AG04450 (cell line): ENCODE measurements at regions not wholly inside any gene's neighbourhood (a gene's known extent, or its start where the extent isn't known, plus 50 kb on each side); places are given as distances from the start of the nearest gene placed in this dataset.

Source experiments
- CTCF ChIA-PET: fragments of 300-600, 350-600 bp; formaldehyde crosslinking; extraction: SDS; loops from one replicate; lab custom pipeline; 2022; ENCODE audit warnings: antibody characterized with exemption, inconsistent platforms; lab: Charles Lee
- POLR2A ChIA-PET: fragments of 350-600 bp; formaldehyde crosslinking; extraction: SDS; loops from one replicate; lab custom pipeline; 2021; ENCODE audit warnings: antibody characterized with exemption, inconsistent platforms; lab: Yijun Ruan, JAX
- DNase-seq: peaks from one replicate; pipeline ENCODE4 v3.0.0-alpha.2; 2011; ENCODE audit warnings: low read depth, low spot score
- H3K27ac ChIP-seq: one replicate; pipeline ENCODE4 v1.5.1; 2012; ENCODE audit warnings: low read depth, low read length, control low read depth
- H3K27me3 ChIP-seq: one replicate; pipeline ENCODE4 v1.6.0; 2012; ENCODE audit warnings: low read length; ENCODE audit not compliant: control insufficient read depth, insufficient read depth
- H3K4me3 ChIP-seq: 2 replicates; pipeline ENCODE4 v1.5.1; 2011; ENCODE audit warnings: mild to moderate bottlenecking, low read depth, low read length, control low read depth
- H3K9me3 ChIP-seq: 2 replicates; pipeline ENCODE4 v1.5.1; 2012; ENCODE audit warnings: low read length; ENCODE audit not compliant: control insufficient read depth, insufficient read depth
- CTCF ChIP-seq: IDR thresholded peaks from 2 replicates; pipeline ENCODE4 v1.5.1; 2011; ENCODE audit warnings: low read depth, low read length, control low read depth, inconsistent platforms

GRCh38 chr4:33085709-33086108, 2365.5 kb downstream of the PCDH7 start:
- no peak for TF ChIP-seq CTCF
- Histone ChIP-seq H3K4me3 (no peak overlapping the region), H3K9me3 (no peaks in the 10 kb centered on the region), H3K27me3 (no peaks in the 10 kb centered on the region), H3K27ac (no peak overlapping the region)
- ChIA-PET CTCF (no interaction called here), POLR2A (no interaction called here)
- no peak for DNase-seq

DNA sequence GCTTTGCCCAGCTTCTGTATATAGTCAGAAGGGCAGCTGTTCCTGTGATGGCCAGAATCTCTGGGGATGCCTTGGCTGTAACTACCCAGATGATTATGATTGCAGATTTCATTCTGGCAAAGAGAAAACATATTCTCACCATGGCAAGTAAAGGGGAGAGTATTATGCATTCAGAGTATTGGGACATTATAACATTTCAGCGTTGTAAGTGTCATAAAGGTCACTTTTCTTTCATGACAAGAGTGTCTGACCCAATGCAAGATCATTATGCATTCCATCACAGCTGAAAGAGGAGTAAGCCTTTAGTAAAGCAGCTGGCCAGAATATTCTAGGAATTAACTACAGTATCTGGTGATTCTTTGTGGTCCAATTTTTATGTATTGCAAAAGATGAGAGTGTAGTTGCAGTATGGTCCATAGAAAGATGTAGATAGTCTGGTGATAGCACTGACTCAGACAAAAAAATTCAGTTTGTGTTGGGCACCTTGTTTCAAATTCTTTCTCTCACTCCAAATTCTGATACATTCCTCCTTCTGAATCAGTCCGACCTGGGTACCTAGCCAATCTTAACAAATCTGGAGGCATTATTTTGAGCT, 2366.3 kb downstream of the PCDH7 start:
- Histone ChIP-seq H3K27ac (no peak overlapping the region), H3K4me3 (no peak overlapping the region), H3K9me3 (no peaks in the 10 kb centered on the region), H3K27me3 (no peaks in the 10 kb centered on the region)
- TF ChIP-seq CTCF: no peak
- DNase-seq: no peak
- CTCF ChIA-PET: interaction anchor here (0.6 kb wide), 1 partner anchor 200 kb away, joined by 5 read pairs; no protein-coding TSS in a partner anchor
- POLR2A ChIA-PET: no interaction called here

DNA sequence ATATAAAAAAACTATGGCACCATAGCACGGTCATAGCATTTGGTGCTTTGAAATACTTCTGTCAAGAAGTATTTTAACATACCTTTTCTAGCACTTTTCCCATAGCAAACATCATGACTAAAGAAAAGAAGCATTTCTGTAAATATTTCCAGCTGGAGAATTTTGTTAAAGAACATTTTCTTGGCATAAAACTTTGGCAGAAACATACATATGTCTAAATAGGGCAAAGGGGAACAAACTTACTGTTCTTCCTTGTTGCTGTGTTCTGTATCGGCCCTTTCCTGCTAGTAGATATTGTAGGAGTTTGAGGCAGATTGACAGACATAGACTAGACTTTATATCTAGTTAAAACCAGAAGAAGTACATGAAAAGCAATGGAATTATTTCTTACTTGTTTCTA, 2368.5 kb downstream of the PCDH7 start:
- CTCF ChIA-PET: no interaction called here
- Histone ChIP-seq H3K27me3 (no peaks in the 10 kb centered on the region), H3K9me3 (no peaks in the 10 kb centered on the region), H3K27ac (no peak overlapping the region), H3K4me3 (no peak overlapping the region)
- no peak for TF ChIP-seq CTCF
- POLR2A ChIA-PET: no interaction called here
- no peak for DNase-seq

DNA sequence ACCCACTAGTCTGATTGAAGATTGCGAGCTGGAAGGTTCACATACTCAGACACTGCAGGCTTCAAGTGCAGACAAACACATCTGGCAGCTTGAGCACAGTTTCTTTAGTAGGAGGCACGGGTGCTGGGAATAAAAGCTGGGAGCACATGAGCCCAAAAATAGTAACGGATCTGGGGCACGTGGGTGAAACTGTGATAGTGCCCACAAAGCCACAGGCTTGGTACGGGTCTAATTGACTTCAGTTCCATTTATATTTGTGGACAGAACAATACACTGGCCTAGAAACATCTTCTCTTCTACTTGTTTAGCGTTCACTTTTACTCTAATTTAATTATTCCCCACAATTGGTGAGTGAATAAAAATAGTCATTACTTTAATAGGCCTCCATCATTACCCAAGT, 2370.7 kb downstream of the PCDH7 start:
- DNase-seq: no peak
- TF ChIP-seq CTCF: no peak
- CTCF ChIA-PET: no interaction called here
- Histone ChIP-seq H3K27ac (no peak overlapping the region), H3K4me3 (no peak overlapping the region), H3K9me3 (no peaks in the 10 kb centered on the region), H3K27me3 (no peaks in the 10 kb centered on the region)
- POLR2A ChIA-PET: no interaction called here

GRCh38 chr4:33091961-33092360, 2371.8 kb downstream of the PCDH7 start:
- no peak overlapping the region for H3K27ac ChIP-seq
- no peak overlapping the region for H3K4me3 ChIP-seq
- ChIA-PET CTCF (no interaction called here), POLR2A (no interaction called here)
- no peak for TF ChIP-seq CTCF
- H3K9me3 ChIP-seq: no peaks in the 10 kb centered on the region
- no peaks in the 10 kb centered on the region for H3K27me3 ChIP-seq
- DNase-seq: no peak
